Osteoblast (primary cell): ENCODE measurements at regions not wholly inside any gene's neighbourhood (a gene's known extent, or its start where the extent isn't known, plus 50 kb on each side); places are given as distances from the start of the nearest gene placed in this dataset.

Source experiments
- DNase-seq: peaks from one replicate; pipeline ENCODE4 v3.0.0; 2011; ENCODE audit warnings: low spot score, mixed read lengths; ENCODE audit not compliant: insufficient read length; ENCODE audit errors: missing footprints
- H2AFZ ChIP-seq: 2 replicates; pipeline ENCODE4 v1.6.0; 2011; ENCODE audit warnings: mild to moderate bottlenecking, low read length
- H3K27ac ChIP-seq: 2 replicates; pipeline ENCODE4 v1.5.1; 2011; ENCODE audit warnings: mild to moderate bottlenecking, low read depth, low read length, moderate library complexity
- H3K27me3 ChIP-seq: 2 replicates; pipeline ENCODE4 v1.6.0; 2012; ENCODE audit warnings: mild to moderate bottlenecking, control low read depth, inconsistent platforms, low read length, moderate library complexity; ENCODE audit not compliant: insufficient read depth
- H3K36me3 ChIP-seq: 2 replicates; pipeline ENCODE4 v1.5.1; 2011; ENCODE audit warnings: mild to moderate bottlenecking, low read length, control low read depth, moderate library complexity; ENCODE audit not compliant: insufficient read depth
- H3K4me1 ChIP-seq: 2 replicates; pipeline ENCODE4 v1.5.1; 2011; ENCODE audit warnings: mild to moderate bottlenecking, low read length, control low read depth, moderate library complexity; ENCODE audit not compliant: insufficient read depth
- H3K4me2 ChIP-seq: 2 replicates; pipeline ENCODE4 v1.6.0; 2011; ENCODE audit warnings: mild to moderate bottlenecking, low read length; ENCODE audit not compliant: insufficient read depth
- H3K4me3 ChIP-seq: fragments of 200-600 bp; sonication (generic); 3 replicates; pipeline ENCODE4 v1.5.1; 2012; ENCODE audit warnings: mild to moderate bottlenecking, low read length, inconsistent platforms; ENCODE audit not compliant: insufficient read depth
- H3K79me2 ChIP-seq: 2 replicates; pipeline ENCODE4 v1.6.0; 2012; ENCODE audit warnings: mild to moderate bottlenecking, low read length, control low read depth, inconsistent platforms; ENCODE audit not compliant: insufficient read depth
- H3K9me3 ChIP-seq: 2 replicates; pipeline ENCODE4 v1.5.1; 2011; ENCODE audit warnings: low read depth, low read length, control low read depth
- H4K20me1 ChIP-seq: 2 replicates; pipeline ENCODE4 v1.6.0; 2012; ENCODE audit warnings: mild to moderate bottlenecking, low read length, control low read depth; ENCODE audit not compliant: insufficient read depth
- CTCF ChIP-seq: IDR thresholded peaks from 2 replicates; pipeline ENCODE4 v1.5.1; 2011; ENCODE audit warnings: mild to moderate bottlenecking, low read depth, low read length, moderate library complexity; ENCODE audit errors: extremely low read depth

GRCh38 chr1:233496993-233497392 lies 116.9 kb upstream of the KCNK1 start:
- H3K36me3 ChIP-seq: no peaks in the 10 kb centered on the region
- no peak overlapping the region for H2AFZ ChIP-seq
- no peak for TF ChIP-seq CTCF
- no peak overlapping the region for H3K27ac ChIP-seq
- no peaks in the 10 kb centered on the region for H4K20me1 ChIP-seq
- no peak for DNase-seq
- H3K4me1 ChIP-seq: no peaks in the 10 kb centered on the region
- no peak overlapping the region for H3K4me2 ChIP-seq
- H3K4me3 ChIP-seq: no peak overlapping the region
- no peaks in the 10 kb centered on the region for H3K9me3 ChIP-seq
- no peaks in the 10 kb centered on the region for H3K27me3 ChIP-seq
- no peaks in the 10 kb centered on the region for H3K79me2 ChIP-seq

GRCh38 chr1:233497679-233498078 lies 116.2 kb upstream of the KCNK1 start:
- H3K4me2 ChIP-seq: no peak overlapping the region
- no peak overlapping the region for H3K27ac ChIP-seq
- no peaks in the 10 kb centered on the region for H4K20me1 ChIP-seq
- DNase-seq: no peak
- H3K4me1 ChIP-seq: no peaks in the 10 kb centered on the region
- no peaks in the 10 kb centered on the region for H3K9me3 ChIP-seq
- H3K36me3 ChIP-seq: no peaks in the 10 kb centered on the region
- H3K4me3 ChIP-seq: no peak overlapping the region
- TF ChIP-seq CTCF: no peak
- H2AFZ ChIP-seq: no peak overlapping the region
- H3K27me3 ChIP-seq: no peaks in the 10 kb centered on the region
- H3K79me2 ChIP-seq: no peaks in the 10 kb centered on the region

- Histone ChIP-seq H3K9me3 (no peaks in the 10 kb centered on the region), H3K27ac (no peak overlapping the region), H3K36me3 (no peaks in the 10 kb centered on the region), H4K20me1 (no peaks in the 10 kb centered on the region), H3K79me2 (no peaks in the 10 kb centered on the region), H3K27me3 (no peaks in the 10 kb centered on the region), H2AFZ (no peak overlapping the region), H3K4me3 (no peak overlapping the region), H3K4me2 (no peak overlapping the region), H3K4me1 (no peaks in the 10 kb centered on the region)
- no peak for DNase-seq
- no peak for TF ChIP-seq CTCF
Observed at GRCh38 chr1:233500106-233500505, 113.8 kb upstream of the KCNK1 start.

GRCh38 chr1:233503366-233503954 lies 110.4 kb upstream of the KCNK1 start:
- H3K4me3 ChIP-seq: no peak overlapping the region
- TF ChIP-seq CTCF: no peak
- no peaks in the 10 kb centered on the region for H3K9me3 ChIP-seq
- no peak overlapping the region for H3K4me2 ChIP-seq
- H3K27ac ChIP-seq: no peak overlapping the region
- H4K20me1 ChIP-seq: no peaks in the 10 kb centered on the region
- no peak overlapping the region for H2AFZ ChIP-seq
- H3K79me2 ChIP-seq: no peaks in the 10 kb centered on the region
- H3K4me1 ChIP-seq: no peaks in the 10 kb centered on the region
- no peaks in the 10 kb centered on the region for H3K27me3 ChIP-seq
- H3K36me3 ChIP-seq: no peaks in the 10 kb centered on the region
- no peak for DNase-seq
